MCF 10A (cell line): ENCODE measurements at regions not wholly inside any gene's neighbourhood (a gene's known extent, or its start where the extent isn't known, plus 50 kb on each side); places are given as distances from the start of the nearest gene placed in this dataset.

Experiments used
- BruUV-seq: library from RNA; stranded (reverse); fragments of 400-500 nt; replicated peaks from 2 replicates; lab custom pipeline; 2021; lab: Mats Ljungman, UMichigan
- CTCF ChIA-PET: fragments of 300-600 bp; sonication (Branson Sonifier 250); formaldehyde crosslinking; extraction: SDS; loops from one replicate; lab custom pipeline; 2021; ENCODE audit warnings: antibody characterized with exemption, inconsistent platforms; lab: Yijun Ruan, JAX
- POLR2A ChIA-PET: fragments of 300-600, 350-650 bp; sonication (Branson Sonifier 250); formaldehyde crosslinking; extraction: SDS; loops from one replicate; lab custom pipeline; 2020; ENCODE audit warnings: antibody characterized with exemption, inconsistent platforms; lab: Yijun Ruan, JAX
- DNase-seq: peaks from one replicate; pipeline ENCODE4 v3.0.0-alpha.2; 2018; ENCODE audit not compliant: unreplicated experiment
- H3K27ac Mint-ChIP-seq: one replicate; pipeline ENCODE4 v1.8.0; 2022; ENCODE audit warnings: mild to moderate bottlenecking, low read depth, mixed read lengths; ENCODE audit not compliant: unreplicated experiment
- H3K27me3 Mint-ChIP-seq: one replicate; pipeline ENCODE4 v1.8.0; 2022; ENCODE audit warnings: mixed read lengths; ENCODE audit not compliant: insufficient read depth, unreplicated experiment
- H3K36me3 Mint-ChIP-seq: one replicate; pipeline ENCODE4 v1.8.0; 2022; ENCODE audit warnings: mild to moderate bottlenecking, moderate library complexity, mixed read lengths; ENCODE audit not compliant: insufficient read depth, unreplicated experiment
- H3K4me1 Mint-ChIP-seq: one replicate; pipeline ENCODE4 v1.8.0; 2022; ENCODE audit warnings: mixed read lengths; ENCODE audit not compliant: insufficient read depth, unreplicated experiment
- H3K4me3 Mint-ChIP-seq: one replicate; pipeline ENCODE4 v1.8.0; 2022; ENCODE audit warnings: mild to moderate bottlenecking, moderate library complexity, mixed read lengths; ENCODE audit not compliant: unreplicated experiment
- H3K9me3 Mint-ChIP-seq: one replicate; pipeline ENCODE4 v1.8.0; 2022; ENCODE audit warnings: mixed read lengths; ENCODE audit not compliant: unreplicated experiment
- CTCF ChIP-seq: fragments of 200-600 bp; IDR thresholded peaks from one replicate; pipeline ENCODE4 v1.8.0; 2022; ENCODE audit warnings: antibody characterized with exemption, mild to moderate bottlenecking; ENCODE audit not compliant: unreplicated experiment
- intact Hi-C: fragments of 100-400 bp; cut with micrococcal nuclease; formaldehyde crosslinking; loops from 2 replicates; pipeline ENCODE4 v1.14.1; 2022

- ChIA-PET POLR2A (no interaction called here), CTCF (no interaction called here)
- H3K27me3 Mint-ChIP-seq, result no peaks in the 10 kb centered on the region
- no peak overlapping the region for H3K27ac Mint-ChIP-seq
- H3K4me1 Mint-ChIP-seq, result peaks cover 12% of the 10 kb centered on the region
- no peaks in the 10 kb centered on the region for H3K9me3 Mint-ChIP-seq
- intact Hi-C loops, result no loop called here
- no peak overlapping the region for H3K4me3 Mint-ChIP-seq
- H3K36me3 Mint-ChIP-seq, result no peaks in the 10 kb centered on the region
- no peak for TF ChIP-seq CTCF
- DNase-seq, result no peak
- no TSS peak for BruUV-seq
Measured at GRCh38 chr4:142954415-142954814, 108.3 kb upstream of the INPP4B start.

GRCh38 chr4:142955501-142955900 lies 109.4 kb upstream of the INPP4B start:
- Mint-ChIP-seq H3K27ac (no peak overlapping the region), H3K27me3 (no peaks in the 10 kb centered on the region), H3K36me3 (no peaks in the 10 kb centered on the region), H3K9me3 (no peaks in the 10 kb centered on the region), H3K4me1 (peaks cover 20% of the 10 kb centered on the region), H3K4me3 (no peak overlapping the region)
- CTCF ChIA-PET, result no interaction called here
- no peak for TF ChIP-seq CTCF
- intact Hi-C loops, result no loop called here
- no TSS peak for BruUV-seq
- POLR2A ChIA-PET, result no interaction called here
- DNase-seq, result no peak

- Mint-ChIP-seq H3K27ac (no peak overlapping the region), H3K4me3 (no peak overlapping the region), H3K36me3 (no peaks in the 10 kb centered on the region), H3K27me3 (no peaks in the 10 kb centered on the region), H3K4me1 (peaks cover 20% of the 10 kb centered on the region), H3K9me3 (no peaks in the 10 kb centered on the region)
- TF ChIP-seq CTCF, result no peak
- intact Hi-C loops, result no loop called here
- BruUV-seq, result no TSS peak
- ChIA-PET POLR2A (interaction anchor here (0.6 to 0.8 kb wide), 2 partner anchors 85 to 502 kb away, joined by 3 read pairs; no protein-coding TSS in a partner anchor), CTCF (interaction anchor here (1.2 to 1.4 kb wide), 2 partner anchors 26 to 125 kb away, joined by 3 to 4 read pairs; no protein-coding TSS in a partner anchor)
- peak; percentile 22 for DNase-seq
Measured at GRCh38 chr4:142959173-142959572, 113.1 kb upstream of the INPP4B start.

GRCh38 chr4:142960126-142960525 lies 114.0 kb upstream of the INPP4B start:
- no peak overlapping the region for H3K27ac Mint-ChIP-seq
- H3K27me3 Mint-ChIP-seq, result no peaks in the 10 kb centered on the region
- H3K4me3 Mint-ChIP-seq, result no peak overlapping the region
- no peak for TF ChIP-seq CTCF
- H3K36me3 Mint-ChIP-seq, result no peaks in the 10 kb centered on the region
- intact Hi-C loops, result no loop called here
- no peaks in the 10 kb centered on the region for H3K9me3 Mint-ChIP-seq
- peak; percentile 42 for DNase-seq
- no TSS peak for BruUV-seq
- CTCF ChIA-PET, result interaction anchor here (1.4 kb wide), 1 partner anchor 25 kb away, joined by 3 read pairs; no protein-coding TSS in a partner anchor
- peaks cover 20% of the 10 kb centered on the region for H3K4me1 Mint-ChIP-seq
- POLR2A ChIA-PET, result no interaction called here
